ENCODE measurements at regions not wholly inside any gene's neighbourhood (a gene's known extent, or its start where the extent isn't known, plus 50 kb on each side); places are given as distances from the start of the nearest gene placed in this dataset.
A peak's percentile ranks its signal among the peaks of the same experiment; 100 is the strongest.

- no peaks in the 10 kb centered on the region for H3K9me3 ChIP-seq (ENCODE audit: control insufficient read depth, insufficient read depth, low read length)
- DNase-seq (ENCODE audit: low read depth in 4 of 6, low spot score in 6 of 6), result peak in 1 of 6 donors; percentile 55
- WGBS (ENCODE audit: insufficient coverage), result no CpG with 5 or more reads among the region's 4 CpGs
- no peak overlapping the region for H3K4me3 ChIP-seq (ENCODE audit: low read depth, low read length)
- H3K27me3 ChIP-seq (ENCODE audit: control insufficient read depth, insufficient read depth, low read length), result no peaks in the 10 kb centered on the region
- no peaks in the 10 kb centered on the region for H3K36me3 ChIP-seq (ENCODE audit: control insufficient read depth, insufficient read depth, low read length)
- H3K4me1 ChIP-seq (ENCODE audit: control insufficient read depth, insufficient read depth, low read length), result peaks cover 21% of the 10 kb centered on the region
- no peak overlapping the region for H3K27ac ChIP-seq (ENCODE audit: low read depth, low read length)
Measured at GRCh38 chr15:27702581-27702980, 396.5 kb downstream of the OCA2 start.

DNA sequence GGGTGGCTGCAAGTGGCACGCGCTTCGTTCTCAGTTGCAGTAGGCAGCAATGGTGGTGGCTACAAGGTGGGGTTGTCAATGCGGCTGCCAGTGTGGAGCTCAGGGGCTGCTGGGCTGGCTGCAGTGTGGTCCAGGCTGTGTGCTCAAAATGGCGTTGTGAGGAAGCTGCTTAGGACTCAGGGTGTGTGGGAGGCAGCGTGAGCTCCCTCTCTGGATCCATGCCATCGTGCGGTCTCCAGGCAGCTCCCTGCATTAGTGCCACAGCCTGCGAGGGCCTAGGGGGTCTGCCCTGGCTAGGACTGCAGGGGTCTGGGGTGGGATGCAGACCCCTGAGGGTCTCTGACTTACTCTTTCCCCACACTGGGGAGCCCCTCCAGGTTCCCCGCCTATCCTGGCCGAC lies 397.2 kb downstream of the OCA2 start:
- whole genome bisulfite sequencing (ENCODE audit: insufficient coverage), result 86% methylated on average over 11 of the region's 11 CpGs
- DNase-seq (ENCODE audit: low read depth in 4 of 6, low spot score in 6 of 6), result no peak
- Histone ChIP-seq H3K27ac (ENCODE audit: low read depth, low read length) (no peak overlapping the region), H3K27me3 (ENCODE audit: control insufficient read depth, insufficient read depth, low read length) (no peaks in the 10 kb centered on the region), H3K4me1 (ENCODE audit: control insufficient read depth, insufficient read depth, low read length) (peaks cover 20% of the 10 kb centered on the region), H3K9me3 (ENCODE audit: control insufficient read depth, insufficient read depth, low read length) (no peaks in the 10 kb centered on the region), H3K4me3 (ENCODE audit: low read depth, low read length) (no peak overlapping the region), H3K36me3 (ENCODE audit: control insufficient read depth, insufficient read depth, low read length) (no peaks in the 10 kb centered on the region)

GRCh38 chr15:27701014-27701413 lies 398.1 kb downstream of the OCA2 start:
- no CpG with 5 or more reads among the region's 3 CpGs for WGBS (ENCODE audit: insufficient coverage)
- no peaks in the 10 kb centered on the region for H3K9me3 ChIP-seq (ENCODE audit: control insufficient read depth, insufficient read depth, low read length)
- H3K27me3 ChIP-seq (ENCODE audit: control insufficient read depth, insufficient read depth, low read length), result no peaks in the 10 kb centered on the region
- no peaks in the 10 kb centered on the region for H3K36me3 ChIP-seq (ENCODE audit: control insufficient read depth, insufficient read depth, low read length)
- peaks cover 23% of the 10 kb centered on the region for H3K4me1 ChIP-seq (ENCODE audit: control insufficient read depth, insufficient read depth, low read length)
- DNase-seq (ENCODE audit: low read depth in 4 of 6, low spot score in 6 of 6), result no peak
- no peak overlapping the region for H3K27ac ChIP-seq (ENCODE audit: low read depth, low read length)
- H3K4me3 ChIP-seq (ENCODE audit: low read depth, low read length), result no peak overlapping the region

DNA sequence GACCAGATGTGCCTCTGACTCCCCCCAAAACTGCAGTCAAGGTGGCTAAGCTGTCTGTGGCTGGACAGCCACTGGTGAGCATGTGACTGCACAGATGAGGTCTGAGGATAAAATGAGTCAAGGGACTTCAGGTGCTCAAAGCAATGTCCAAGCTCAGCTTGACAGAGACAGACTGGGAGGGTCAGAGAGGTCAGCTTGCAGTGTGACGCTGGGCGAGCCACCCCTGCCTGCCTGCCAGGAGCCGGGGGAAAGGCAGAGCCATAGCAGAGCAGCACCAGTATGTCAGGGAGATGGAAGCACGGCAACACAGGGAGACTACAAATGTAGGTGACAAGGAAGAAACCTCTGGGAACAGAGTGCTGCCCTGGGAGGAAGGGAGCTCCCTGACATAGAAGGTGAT lies 399.4 kb downstream of the OCA2 start:
- Histone ChIP-seq H3K27me3 (ENCODE audit: control insufficient read depth, insufficient read depth, low read length) (no peaks in the 10 kb centered on the region), H3K4me3 (ENCODE audit: low read depth, low read length) (no peak overlapping the region), H3K4me1 (ENCODE audit: control insufficient read depth, insufficient read depth, low read length) (peaks cover 20% of the 10 kb centered on the region), H3K9me3 (ENCODE audit: control insufficient read depth, insufficient read depth, low read length) (no peaks in the 10 kb centered on the region), H3K36me3 (ENCODE audit: control insufficient read depth, insufficient read depth, low read length) (no peaks in the 10 kb centered on the region), H3K27ac (ENCODE audit: low read depth, low read length) (no peak overlapping the region)
- DNase-seq (ENCODE audit: low read depth in 4 of 6, low spot score in 6 of 6), result no peak
- 72% methylated on average over 4 of the region's 4 CpGs for WGBS (ENCODE audit: insufficient coverage)

- WGBS (ENCODE audit: insufficient coverage), result 92% methylated on average over 4 of the region's 4 CpGs
- H3K36me3 ChIP-seq (ENCODE audit: control insufficient read depth, insufficient read depth, low read length), result no peaks in the 10 kb centered on the region
- H3K9me3 ChIP-seq (ENCODE audit: control insufficient read depth, insufficient read depth, low read length), result no peaks in the 10 kb centered on the region
- no peak overlapping the region for H3K4me3 ChIP-seq (ENCODE audit: low read depth, low read length)
- peaks cover 11% of the 10 kb centered on the region for H3K4me1 ChIP-seq (ENCODE audit: control insufficient read depth, insufficient read depth, low read length)
- H3K27me3 ChIP-seq (ENCODE audit: control insufficient read depth, insufficient read depth, low read length), result no peaks in the 10 kb centered on the region
- H3K27ac ChIP-seq (ENCODE audit: low read depth, low read length), result no peak overlapping the region
- no peak for DNase-seq (ENCODE audit: low read depth in 4 of 6, low spot score in 6 of 6)
Measured at GRCh38 chr15:27696530-27696929, 402.6 kb downstream of the OCA2 start.

- Histone ChIP-seq H3K9me3 (ENCODE audit: control insufficient read depth, insufficient read depth, low read length) (no peaks in the 10 kb centered on the region), H3K27me3 (ENCODE audit: control insufficient read depth, insufficient read depth, low read length) (no peaks in the 10 kb centered on the region), H3K4me1 (ENCODE audit: control insufficient read depth, insufficient read depth, low read length) (peaks cover 11% of the 10 kb centered on the region), H3K36me3 (ENCODE audit: control insufficient read depth, insufficient read depth, low read length) (no peaks in the 10 kb centered on the region), H3K27ac (ENCODE audit: low read depth, low read length) (no peak overlapping the region), H3K4me3 (ENCODE audit: low read depth, low read length) (no peak overlapping the region)
- WGBS (ENCODE audit: insufficient coverage), result 81% methylated on average over 1 of the region's 2 CpGs
- DNase-seq (ENCODE audit: low read depth in 4 of 6, low spot score in 6 of 6), result peak in 2 of 6 donors; percentile 60 to 61
Measured at GRCh38 chr15:27695726-27696125, 403.4 kb downstream of the OCA2 start.

DNA sequence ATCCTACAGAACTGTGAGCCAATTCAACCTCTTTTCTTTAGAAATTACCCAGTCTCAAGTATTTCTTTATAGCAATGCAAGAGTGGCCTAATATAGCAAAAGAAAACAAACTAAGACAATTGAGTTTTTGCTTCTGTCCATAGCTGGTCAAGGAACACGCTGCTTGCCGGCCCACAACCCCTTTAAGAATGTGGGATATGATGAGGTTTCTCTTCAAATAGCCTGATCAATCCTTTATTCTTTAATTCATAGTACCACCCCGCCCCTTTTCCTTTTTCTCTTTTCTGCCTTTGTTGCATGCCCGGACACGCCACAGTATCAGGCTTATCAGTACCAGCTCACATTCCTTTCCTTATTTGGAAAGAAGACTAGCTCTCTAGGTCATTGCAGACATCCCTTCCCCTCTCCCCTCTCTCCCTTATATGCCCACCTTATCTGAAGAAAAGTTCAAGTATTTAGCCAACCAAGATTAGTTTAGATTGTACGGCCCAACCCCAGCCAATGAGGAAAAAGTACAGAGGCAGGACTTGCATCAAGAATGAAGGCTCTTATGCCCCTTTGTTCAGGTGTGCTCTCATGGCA lies 404.5 kb downstream of the OCA2 start:
- Histone ChIP-seq H3K9me3 (ENCODE audit: control insufficient read depth, insufficient read depth, low read length) (no peaks in the 10 kb centered on the region), H3K27ac (ENCODE audit: low read depth, low read length) (no peak overlapping the region), H3K4me3 (ENCODE audit: low read depth, low read length) (no peak overlapping the region), H3K27me3 (ENCODE audit: control insufficient read depth, insufficient read depth, low read length) (no peaks in the 10 kb centered on the region), H3K4me1 (ENCODE audit: control insufficient read depth, insufficient read depth, low read length) (peaks cover 11% of the 10 kb centered on the region), H3K36me3 (ENCODE audit: control insufficient read depth, insufficient read depth, low read length) (no peaks in the 10 kb centered on the region)
- DNase-seq (ENCODE audit: low read depth in 4 of 6, low spot score in 6 of 6), result peak in 1 of 6 donors; percentile 35
- 74% methylated on average over 4 of the region's 6 CpGs for WGBS (ENCODE audit: insufficient coverage)

DNA sequence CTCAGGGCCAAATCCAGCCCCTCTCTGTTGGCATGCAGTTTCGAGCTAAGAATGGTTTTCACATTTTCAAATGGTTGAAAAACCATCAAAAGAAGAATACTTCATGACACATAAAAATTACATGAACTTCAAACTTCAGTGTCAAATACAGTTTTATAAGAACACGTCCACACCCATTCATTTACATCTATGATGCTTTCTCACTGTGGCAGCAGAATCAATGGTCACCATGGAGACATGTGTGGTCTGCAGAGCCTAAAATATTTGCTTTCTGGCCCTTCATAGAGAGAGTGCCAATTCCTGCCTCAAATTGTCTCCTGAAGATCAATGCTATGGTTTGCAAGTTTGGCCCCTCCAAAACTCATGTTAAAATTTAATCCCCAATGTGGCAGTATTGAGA lies 405.8 kb downstream of the OCA2 start:
- peaks cover 11% of the 10 kb centered on the region for H3K4me1 ChIP-seq (ENCODE audit: control insufficient read depth, insufficient read depth, low read length)
- no peak overlapping the region for H3K27ac ChIP-seq (ENCODE audit: low read depth, low read length)
- no peaks in the 10 kb centered on the region for H3K27me3 ChIP-seq (ENCODE audit: control insufficient read depth, insufficient read depth, low read length)
- H3K36me3 ChIP-seq (ENCODE audit: control insufficient read depth, insufficient read depth, low read length), result no peaks in the 10 kb centered on the region
- DNase-seq (ENCODE audit: low read depth in 4 of 6, low spot score in 6 of 6), result no peak
- no peak overlapping the region for H3K4me3 ChIP-seq (ENCODE audit: low read depth, low read length)
- no peaks in the 10 kb centered on the region for H3K9me3 ChIP-seq (ENCODE audit: control insufficient read depth, insufficient read depth, low read length)
- WGBS (ENCODE audit: insufficient coverage), result 80% methylated on average over 1 of the region's 2 CpGs

DNA sequence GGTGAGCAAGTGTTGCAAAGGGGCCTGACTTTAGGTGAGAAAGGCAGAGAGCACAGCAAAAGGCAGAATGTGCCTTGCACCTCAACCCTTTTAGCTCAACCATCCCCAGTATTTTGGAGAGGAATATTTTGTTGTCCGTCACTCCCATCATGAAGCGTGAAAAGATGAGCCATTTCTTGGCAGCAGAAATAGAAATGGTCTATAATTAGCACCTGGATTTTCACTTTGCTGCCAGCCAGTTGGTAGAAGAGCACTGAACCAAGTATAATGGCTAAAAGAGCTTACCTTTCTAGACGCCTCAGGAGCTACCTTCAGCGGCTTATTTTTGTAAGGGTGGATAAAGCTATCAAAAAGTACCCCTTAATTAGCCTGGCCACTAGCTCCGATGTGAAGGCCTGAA lies 406.7 kb downstream of the OCA2 start:
- 96% methylated on average over 3 of the region's 5 CpGs for WGBS (ENCODE audit: insufficient coverage)

DNA sequence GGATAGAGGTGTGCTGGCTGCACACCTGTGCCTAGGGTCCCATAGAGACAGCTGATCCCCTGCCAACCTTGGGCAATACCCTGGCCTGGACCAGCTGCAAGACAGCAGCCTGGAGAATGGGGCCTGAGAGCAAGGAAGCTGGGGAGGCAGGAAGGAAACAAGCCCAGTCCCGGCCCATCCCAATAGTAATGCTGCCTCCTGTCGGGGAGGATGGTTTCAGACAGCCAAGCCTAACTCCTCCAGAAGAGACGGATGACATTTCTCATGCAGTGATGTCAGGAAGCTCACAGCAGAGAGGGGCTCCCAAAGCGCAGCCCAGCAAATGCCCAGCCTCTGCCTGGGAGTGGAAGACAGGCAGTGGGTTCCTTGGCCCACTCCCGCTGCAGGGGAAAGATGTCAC lies 408.8 kb downstream of the OCA2 start:
- no peaks in the 10 kb centered on the region for H3K9me3 ChIP-seq (ENCODE audit: control insufficient read depth, insufficient read depth, low read length)
- WGBS (ENCODE audit: insufficient coverage), result 80% methylated on average over 5 of the region's 5 CpGs
- H3K4me3 ChIP-seq (ENCODE audit: low read depth, low read length), result no peak overlapping the region
- H3K27ac ChIP-seq (ENCODE audit: low read depth, low read length), result no peak overlapping the region
- no peak for DNase-seq (ENCODE audit: low read depth in 4 of 6, low spot score in 6 of 6)
- peaks cover 2% of the 10 kb centered on the region for H3K4me1 ChIP-seq (ENCODE audit: control insufficient read depth, insufficient read depth, low read length)
- H3K27me3 ChIP-seq (ENCODE audit: control insufficient read depth, insufficient read depth, low read length), result peaks cover 11% of the 10 kb centered on the region
- H3K36me3 ChIP-seq (ENCODE audit: control insufficient read depth, insufficient read depth, low read length), result no peaks in the 10 kb centered on the region

More for the DNA sequence above, 406.7 kb downstream of the OCA2 start:
- no peak for DNase-seq (ENCODE audit: low read depth in 4 of 6, low spot score in 6 of 6)
- no peaks in the 10 kb centered on the region for H3K9me3 ChIP-seq (ENCODE audit: control insufficient read depth, insufficient read depth, low read length)
- H3K27ac ChIP-seq (ENCODE audit: low read depth, low read length), result no peak overlapping the region
- H3K4me3 ChIP-seq (ENCODE audit: low read depth, low read length), result no peak overlapping the region
- H3K36me3 ChIP-seq (ENCODE audit: control insufficient read depth, insufficient read depth, low read length), result no peaks in the 10 kb centered on the region
- H3K27me3 ChIP-seq (ENCODE audit: control insufficient read depth, insufficient read depth, low read length), result no peaks in the 10 kb centered on the region
- peaks cover 8% of the 10 kb centered on the region for H3K4me1 ChIP-seq (ENCODE audit: control insufficient read depth, insufficient read depth, low read length)

All from spinal cord (tissue), 9 donors.